ENCODE measurements at regions not wholly inside any gene's neighbourhood (a gene's known extent, or its start where the extent isn't known, plus 50 kb on each side); places are given as distances from the start of the nearest gene placed in this dataset.

DNA sequence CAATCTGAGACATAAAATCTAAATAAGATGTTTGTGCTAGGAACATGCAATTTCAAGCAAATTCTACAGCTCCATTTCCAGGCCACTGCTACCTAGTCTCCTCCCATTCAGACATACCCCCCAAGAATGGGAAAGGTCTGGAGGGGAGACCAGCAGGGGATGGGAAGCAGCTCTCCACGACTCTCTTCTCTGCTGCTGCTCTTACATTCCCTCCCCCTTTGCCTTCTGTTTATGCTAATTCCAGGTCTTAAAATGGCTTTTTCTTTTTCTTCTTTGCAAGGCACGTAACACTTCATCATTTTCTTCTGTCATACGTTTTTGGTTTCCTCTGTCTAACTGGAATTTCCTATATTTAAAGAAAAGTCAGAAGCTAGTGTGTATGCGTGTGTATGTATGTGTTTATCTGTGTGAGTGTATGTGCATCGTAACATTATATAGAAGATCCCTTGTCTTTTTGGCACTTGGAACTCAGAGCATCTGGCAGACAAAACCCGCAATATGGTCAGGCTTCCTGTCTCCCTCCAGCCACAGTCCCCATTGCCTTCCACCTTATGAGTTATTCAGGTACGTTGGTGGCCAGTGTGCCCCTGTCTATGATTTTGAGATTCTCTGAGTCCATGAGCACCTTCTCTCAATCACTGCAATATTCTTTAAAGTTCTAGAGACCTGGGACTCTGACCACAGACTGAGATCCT, 493.7 kb downstream of the BTBD3 start:
- TF ChIP-seq EZH2 (IDR thresholded peaks at IDR 0.05), result no peak
- TF ChIP-seq, protein P1, sequence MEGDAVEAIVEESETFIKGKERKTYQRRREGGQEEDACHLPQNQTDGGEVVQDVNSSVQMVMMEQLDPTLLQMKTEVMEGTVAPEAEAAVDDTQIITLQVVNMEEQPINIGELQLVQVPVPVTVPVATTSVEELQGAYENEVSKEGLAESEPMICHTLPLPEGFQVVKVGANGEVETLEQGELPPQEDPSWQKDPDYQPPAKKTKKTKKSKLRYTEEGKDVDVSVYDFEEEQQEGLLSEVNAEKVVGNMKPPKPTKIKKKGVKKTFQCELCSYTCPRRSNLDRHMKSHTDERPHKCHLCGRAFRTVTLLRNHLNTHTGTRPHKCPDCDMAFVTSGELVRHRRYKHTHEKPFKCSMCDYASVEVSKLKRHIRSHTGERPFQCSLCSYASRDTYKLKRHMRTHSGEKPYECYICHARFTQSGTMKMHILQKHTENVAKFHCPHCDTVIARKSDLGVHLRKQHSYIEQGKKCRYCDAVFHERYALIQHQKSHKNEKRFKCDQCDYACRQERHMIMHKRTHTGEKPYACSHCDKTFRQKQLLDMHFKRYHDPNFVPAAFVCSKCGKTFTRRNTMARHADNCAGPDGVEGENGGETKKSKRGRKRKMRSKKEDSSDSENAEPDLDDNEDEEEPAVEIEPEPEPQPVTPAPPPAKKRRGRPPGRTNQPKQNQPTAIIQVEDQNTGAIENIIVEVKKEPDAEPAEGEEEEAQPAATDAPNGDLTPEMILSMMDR (IDR thresholded peaks at IDR 0.05), result no peak
- no peak for TF ChIP-seq EZH2phosphoT487 (IDR thresholded peaks at IDR 0.05)
- Histone ChIP-seq H3K9ac (no peak overlapping the region), H4K20me1 (ENCODE audit: low read depth) (no peaks in the 10 kb centered on the region), H3K27ac (no peak overlapping the region), H3K9me3 (ENCODE audit: low read depth) (no peaks in the 10 kb centered on the region), H3K4me2 (no peak overlapping the region), H3K27me3 (no peaks in the 10 kb centered on the region), H3K36me3 (no peaks in the 10 kb centered on the region), H3K4me3 (no peak overlapping the region), H3K79me2 (ENCODE audit: low read depth) (no peaks in the 10 kb centered on the region), H3K4me1 (peaks cover 3% of the 10 kb centered on the region), H3F3A (ENCODE audit: low read depth) (no peaks in the 10 kb centered on the region), H2AFZ (replicated peaks) (no peak overlapping the region)
- no peak overlapping the region for H3K27ac Mint-ChIP-seq
- no peaks in the 10 kb centered on the region for H3K36me3 Mint-ChIP-seq
- H3K4me3 Mint-ChIP-seq, result no peak overlapping the region
- DNase-seq (ENCODE audit: low spot score), result no peak
- H3K4me1 Mint-ChIP-seq, result peaks cover 15% of the 10 kb centered on the region
- H3K27me3 Mint-ChIP-seq (ENCODE audit: insufficient read depth, low read depth), result peaks cover 6% of the 10 kb centered on the region
- peaks cover 5% of the 10 kb centered on the region for H3K9me3 Mint-ChIP-seq

DNA sequence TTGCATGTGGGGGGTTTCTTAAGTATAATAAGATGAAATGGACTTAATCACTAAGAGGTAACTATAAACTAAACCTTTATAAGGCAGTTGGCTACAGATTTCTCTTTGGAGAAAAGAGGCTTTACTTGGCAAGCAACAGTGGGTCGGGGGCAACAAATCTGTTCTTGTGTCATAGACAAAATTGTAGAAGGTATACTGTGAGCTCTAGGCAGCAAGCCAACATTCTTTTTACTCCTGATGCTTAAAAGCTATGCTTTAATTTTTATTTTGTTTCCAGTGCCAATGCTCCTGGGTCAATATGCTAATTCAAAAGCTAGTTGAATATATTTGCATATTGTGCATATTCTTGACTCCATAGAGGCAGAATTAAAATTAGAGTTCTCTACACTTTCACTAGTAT, 495.4 kb downstream of the BTBD3 start:
- Mint-ChIP-seq H3K27ac (no peak overlapping the region), H3K9me3 (no peaks in the 10 kb centered on the region), H3K27me3 (ENCODE audit: insufficient read depth, low read depth) (peaks cover 4% of the 10 kb centered on the region), H3K4me3 (no peak overlapping the region), H3K4me1 (peaks cover 17% of the 10 kb centered on the region), H3K36me3 (no peaks in the 10 kb centered on the region)
- H3K27ac ChIP-seq, result no peak overlapping the region
- no peaks in the 10 kb centered on the region for H3K79me2 ChIP-seq (ENCODE audit: low read depth)
- no peak for DNase-seq (ENCODE audit: low spot score)
- H3F3A ChIP-seq (ENCODE audit: low read depth), result no peaks in the 10 kb centered on the region
- no peaks in the 10 kb centered on the region for H3K27me3 ChIP-seq
- TF ChIP-seq EZH2 (IDR thresholded peaks at IDR 0.05) (no peak), EZH2phosphoT487 (IDR thresholded peaks at IDR 0.05) (no peak)
- TF ChIP-seq, protein P1 (IDR thresholded peaks at IDR 0.05), result no peak
- H3K9ac ChIP-seq, result no peak overlapping the region
- H3K4me1 ChIP-seq, result peaks cover 3% of the 10 kb centered on the region
- no peak overlapping the region for H3K4me2 ChIP-seq
- H3K36me3 ChIP-seq, result no peaks in the 10 kb centered on the region
- no peaks in the 10 kb centered on the region for H4K20me1 ChIP-seq (ENCODE audit: low read depth)
- H3K9me3 ChIP-seq (ENCODE audit: low read depth), result no peaks in the 10 kb centered on the region
- no peak overlapping the region for H3K4me3 ChIP-seq
- no peak overlapping the region for H2AFZ ChIP-seq (replicated peaks)

DNA sequence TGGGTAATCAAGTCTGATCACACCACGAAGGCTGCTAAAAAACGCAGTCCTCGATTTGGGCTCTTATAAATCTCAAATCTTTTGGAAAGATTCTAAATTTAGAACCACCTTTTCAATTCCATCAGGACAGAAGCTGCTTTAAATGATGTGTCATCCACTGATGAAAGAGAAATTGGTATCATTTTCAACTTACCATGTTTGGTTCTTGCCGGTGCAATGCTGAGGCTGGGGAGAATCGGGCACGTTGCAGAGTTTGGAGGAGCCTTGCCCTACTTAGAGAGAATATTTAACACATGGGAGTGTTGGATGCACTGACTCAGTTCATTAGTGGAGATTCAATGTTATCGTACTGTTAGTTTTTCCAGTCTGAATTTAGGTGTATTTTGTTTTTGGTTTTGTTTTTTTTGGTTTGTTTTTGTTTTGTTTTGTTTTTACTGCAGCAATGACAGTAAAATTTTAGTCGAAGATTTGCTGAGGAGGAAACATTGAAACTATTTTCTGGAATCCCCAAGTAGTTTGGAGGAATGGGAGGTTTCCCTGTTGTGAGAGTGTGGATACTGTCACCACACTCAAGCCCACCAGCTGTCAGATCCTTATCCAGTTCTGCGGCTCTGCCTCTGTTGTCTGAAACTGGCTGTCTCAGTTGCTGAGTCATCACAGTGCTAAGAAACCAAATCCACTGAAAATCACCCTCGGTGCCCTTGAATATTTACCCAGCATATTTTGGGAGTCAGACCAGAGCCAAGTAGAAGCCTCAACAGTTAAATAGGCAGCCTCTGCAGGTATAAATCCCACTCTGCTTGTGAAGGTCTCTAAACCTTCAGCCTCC, 497.0 kb downstream of the BTBD3 start:
- Histone ChIP-seq H3F3A (ENCODE audit: low read depth) (no peaks in the 10 kb centered on the region), H2AFZ (replicated peaks) (no peak overlapping the region), H3K4me2 (no peak overlapping the region), H3K9me3 (ENCODE audit: low read depth) (no peaks in the 10 kb centered on the region), H3K27me3 (no peaks in the 10 kb centered on the region), H3K36me3 (no peaks in the 10 kb centered on the region), H3K4me1 (peaks cover 3% of the 10 kb centered on the region), H3K9ac (no peak overlapping the region), H4K20me1 (ENCODE audit: low read depth) (no peaks in the 10 kb centered on the region), H3K27ac (no peak overlapping the region), H3K4me3 (no peak overlapping the region), H3K79me2 (ENCODE audit: low read depth) (no peaks in the 10 kb centered on the region)
- no peaks in the 10 kb centered on the region for H3K36me3 Mint-ChIP-seq
- no peak for DNase-seq (ENCODE audit: low spot score)
- H3K27me3 Mint-ChIP-seq (ENCODE audit: insufficient read depth, low read depth), result peaks cover 4% of the 10 kb centered on the region
- TF ChIP-seq EZH2phosphoT487 (IDR thresholded peaks at IDR 0.05) (no peak), EZH2 (IDR thresholded peaks at IDR 0.05) (no peak)
- TF ChIP-seq, protein P1 (IDR thresholded peaks at IDR 0.05), result no peak
- peaks cover 17% of the 10 kb centered on the region for H3K4me1 Mint-ChIP-seq
- H3K9me3 Mint-ChIP-seq, result no peaks in the 10 kb centered on the region
- no peak overlapping the region for H3K4me3 Mint-ChIP-seq
- H3K27ac Mint-ChIP-seq, result peak overlapping the region; percentile 58
